GM04504 (cell line): ENCODE measurements at regions not wholly inside any gene's neighbourhood (a gene's known extent, or its start where the extent isn't known, plus 50 kb on each side); places are given as distances from the start of the nearest gene placed in this dataset.

Experiments used
- DNase-seq: peaks from one replicate; pipeline ENCODE4 v3.0.0-alpha.2; 2012; ENCODE audit warnings: low read depth

DNA sequence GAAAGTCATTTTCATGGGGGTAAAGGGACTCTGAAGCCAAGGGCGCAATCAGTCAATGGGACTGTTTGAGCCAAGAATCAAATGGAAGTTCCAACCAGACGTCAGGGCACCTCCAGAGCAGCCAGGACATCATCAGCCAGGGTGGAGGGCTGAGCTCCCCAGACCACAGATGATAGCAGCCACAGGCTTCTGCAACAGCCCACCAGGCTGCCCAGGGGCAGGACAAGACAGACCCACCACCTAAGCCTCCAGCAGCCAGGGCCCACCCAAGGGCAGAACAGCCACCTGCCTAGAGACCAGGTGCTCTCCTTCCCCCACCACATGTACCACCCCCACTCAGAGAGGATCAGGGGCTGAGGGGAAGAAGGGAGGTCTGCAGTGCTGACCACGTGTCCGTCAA, 53.8 kb upstream of the SLC66A3 start:
- DNase-seq = no peak

DNA sequence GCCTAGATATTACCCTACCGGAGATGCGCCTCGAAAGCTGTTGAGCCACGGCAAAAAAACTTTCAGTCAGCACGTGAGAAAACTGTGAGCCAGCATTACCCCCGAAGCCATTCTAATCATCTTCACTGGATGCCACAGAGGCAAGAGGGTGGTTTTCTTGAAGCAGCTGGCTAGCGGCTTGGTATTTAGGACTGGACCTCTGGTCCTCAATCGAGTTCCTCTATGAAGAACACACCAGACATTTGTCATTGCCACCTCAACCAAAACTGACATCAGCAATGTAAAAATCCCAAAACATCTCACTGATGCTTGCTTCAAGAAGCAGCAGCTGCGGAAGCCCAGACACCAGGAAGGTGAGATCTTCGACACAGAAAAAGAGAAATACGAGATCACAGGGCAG, 52.8 kb upstream of the SLC66A3 start:
- no peak for DNase-seq

DNA sequence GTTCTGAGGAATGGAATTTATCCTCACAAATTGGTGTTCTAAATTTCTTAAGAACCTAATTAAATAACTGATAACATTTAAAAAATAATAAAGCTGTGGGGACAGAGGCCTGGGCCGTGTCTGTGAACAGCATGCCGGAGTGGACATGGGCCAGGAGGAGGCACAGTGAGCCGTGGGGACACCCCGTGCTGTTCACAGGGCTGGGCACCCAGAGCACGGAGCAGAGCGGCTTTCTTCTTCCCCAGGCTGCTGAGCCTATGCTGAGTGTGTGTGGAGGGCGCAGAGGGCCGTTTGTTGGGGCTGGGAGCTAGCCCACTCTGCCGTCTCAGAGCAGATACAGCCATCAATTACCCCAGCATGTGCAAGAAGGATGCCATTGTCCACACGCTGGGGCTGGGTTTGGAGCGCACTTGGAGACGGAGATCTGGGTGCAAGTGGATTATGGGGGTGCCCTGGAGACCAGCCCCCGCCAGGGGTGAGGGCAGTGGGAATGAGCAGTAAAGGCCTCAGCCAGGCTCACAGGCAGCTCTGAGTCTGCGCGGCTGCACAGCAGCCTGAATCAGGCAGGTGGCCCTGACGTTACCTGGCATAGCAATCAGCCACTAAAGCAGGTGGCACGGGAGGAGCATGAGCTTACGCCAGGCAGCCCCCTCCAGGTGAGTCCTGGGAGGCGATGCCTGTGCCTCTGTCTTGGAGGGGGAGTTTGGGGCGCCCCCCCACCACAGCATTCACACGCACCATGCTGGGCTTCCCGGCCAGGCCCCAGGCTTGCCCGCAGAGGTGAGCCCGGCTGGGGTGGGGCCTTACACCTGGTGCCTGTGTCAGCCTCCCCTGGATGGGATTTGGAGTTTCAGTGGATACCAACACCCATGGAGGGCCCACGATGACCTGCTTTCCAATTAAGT, 52.1 kb upstream of the SLC66A3 start:
- DNase-seq = no peak

DNA sequence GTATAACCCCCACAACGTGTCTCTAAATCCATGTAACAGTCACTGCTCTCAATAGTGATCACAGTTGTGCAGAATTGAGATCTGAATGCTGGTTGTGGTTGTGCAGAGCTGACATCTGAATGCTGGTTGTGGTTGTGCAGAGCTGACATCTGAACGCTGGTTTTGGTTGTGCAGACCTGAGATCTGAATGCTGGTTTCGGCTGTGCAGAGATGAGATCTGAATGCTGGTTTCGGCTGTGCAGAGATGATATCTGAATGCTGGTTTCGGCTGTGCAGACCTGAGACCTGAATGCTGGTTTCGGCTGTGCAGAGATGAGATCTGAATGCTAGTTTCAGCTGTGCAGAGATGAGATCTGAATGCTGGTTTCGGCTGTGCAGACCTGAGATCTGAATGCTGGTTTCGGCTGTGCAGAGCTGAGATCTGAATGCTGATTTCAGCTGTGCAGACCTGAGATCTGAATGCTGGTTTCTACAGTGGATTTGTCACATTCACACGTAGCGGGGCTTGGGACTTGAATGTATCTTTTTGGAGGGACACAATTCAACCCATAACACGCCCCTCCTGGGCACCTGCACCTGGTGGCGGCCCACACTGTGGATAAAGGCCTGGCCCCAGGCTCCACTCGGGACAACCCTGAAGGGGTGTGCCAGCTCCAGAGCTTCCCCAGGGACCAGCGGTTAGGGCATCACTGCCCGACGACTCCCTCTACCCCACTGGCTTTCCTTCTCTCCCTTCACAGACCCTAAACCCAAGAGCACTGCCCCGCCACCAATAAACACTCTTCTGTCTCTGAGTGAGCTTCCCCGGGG, 51.1 kb upstream of the SLC66A3 start:
- no peak for DNase-seq

GRCh38 chr2:11104794-11105660, 50.2 kb upstream of the SLC66A3 start:
- DNase-seq = no peak
